Pancreas (tissue), 10 donors: ENCODE measurements at regions not wholly inside any gene's neighbourhood (a gene's known extent, or its start where the extent isn't known, plus 50 kb on each side); places are given as distances from the start of the nearest gene placed in this dataset.

Experiments used
- ATAC-seq, 4 donors: fragments of 200-7000 bp; cut with Tn5 transposase; one replicate each; pipeline versions ENCODE4 v1.8.0 to v1.9.1; 2020; ENCODE audit warnings: mild to moderate bottlenecking in 4 of 4, moderate library complexity in 4 of 4
- DNase-seq, 6 donors: peaks; one replicate each; pipeline ENCODE4 v3.0.0-alpha.2; 2020
- FAIRE-seq: peaks from 2 replicates; lab custom pipeline; 2012; peaks lifted over from hg19 to GRCh38; lab: Jason Lieb, UNC
- H3K27ac ChIP-seq, 4 donors: fragments of 200-600 bp; sonication (generic); 1 replicate in 3 of 4; 2 replicates in 1 of 4; pipeline versions ENCODE4 v1.5.0 to v1.8.0; 2020
- H3K27me3 ChIP-seq, 4 donors: fragments of 200-600 bp; one replicate each; pipeline ENCODE4 v1.8.0; 2021
- H3K36me3 ChIP-seq, 3 donors: fragments of 200-600 bp; sonication (generic) in 1 of 3; one replicate each; pipeline versions ENCODE4 v1.5.0 to v1.8.0; 2020 to 2021
- H3K4me1 ChIP-seq, 3 donors: fragments of 200-600 bp; one replicate each; pipeline ENCODE4 v1.8.0; 2021
- H3K4me3 ChIP-seq, 4 donors: fragments of 200-600 bp; sonication (generic) in 2 of 4; one replicate each; pipeline versions ENCODE4 v1.5.0 to v1.8.0; 2020 to 2021
- H3K9me3 ChIP-seq, 4 donors: fragments of 200-600 bp; one replicate each; pipeline ENCODE4 v1.8.0; 2021
- WGBS, 2 donors: extraction: QIAGEN DNeasy Blood & Tissue Kit; methylation state at CpG; one replicate each; pipeline ENCODE4 v1.1.7; 2013; 5-methylcytosine and 5-hydroxymethylcytosine counted together
- intact Hi-C, 3 donors: fragments of 100-400 bp; cut with DNase I; formaldehyde crosslinking; loops; one replicate each; pipeline versions ENCODE4 v1.11.1 to v1.14.2; 2022
- TF ChIP-seq, protein P1 (sequence below), 4 donors: fragments of 200-600 bp; sonication (generic) in 3 of 4; IDR thresholded peaks; one replicate each; pipeline versions ENCODE4 v1.5.0 to v1.8.0; 2021; ENCODE audit warnings: antibody characterized with exemption in 4 of 4
- donor health status: healthy with polysubstance abuse.
- donor health status: DM: no; HTN: no; CAD: no; lungs with moderate emphysema.
- donor health status: DM: no; HTN: no; CAD: no.
- donor health status: control.
- donor health status: control.
- donor health status: Bipolar disorder and iron deficiency.
- donor health status: DM: yes; HTN: yes; CAD: no.
- donor health status: DM: no; HTN: no; CAD: no.
- donor health status: DM: no; HTN: no; CAD: no.
- donor health status: DM: yes; HTN: yes; CAD: no.

DNA sequence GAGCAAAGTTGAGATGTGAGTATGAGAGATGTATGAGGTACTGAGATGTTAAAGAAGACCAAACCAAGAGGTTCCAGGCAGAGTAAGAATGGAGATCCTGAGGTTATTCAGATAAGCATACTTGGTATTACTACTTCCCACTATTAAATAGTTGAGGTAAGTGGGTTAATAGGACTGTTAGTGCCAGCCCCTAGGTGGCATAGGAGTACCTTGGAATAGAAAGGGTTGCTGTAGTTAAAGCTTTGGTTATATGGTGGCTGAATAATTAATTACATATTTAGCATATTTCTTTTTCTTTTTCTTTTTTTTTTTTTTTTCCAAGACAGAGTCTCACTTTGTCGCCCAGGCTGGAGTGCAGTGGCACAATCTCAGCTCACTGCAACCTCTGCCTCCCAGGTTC is 397.9 kb upstream of the TMPRSS15 start:
- 76 to 100% methylated on average over 1 of the region's 1 CpG for WGBS, 2 donors
- FAIRE-seq (no peak), DNase-seq (no peak), ATAC-seq (no peak)
- Histone ChIP-seq H3K27me3 (no peaks in the 10 kb centered on the region), H3K4me3 (no peak overlapping the region), H3K4me1 (no peaks in the 10 kb centered on the region), H3K36me3 (no peaks in the 10 kb centered on the region), H3K9me3 (no peaks in the 10 kb centered on the region), H3K27ac (no peak overlapping the region)
- intact Hi-C loops, result no loop called here
- TF ChIP-seq, protein P1, sequence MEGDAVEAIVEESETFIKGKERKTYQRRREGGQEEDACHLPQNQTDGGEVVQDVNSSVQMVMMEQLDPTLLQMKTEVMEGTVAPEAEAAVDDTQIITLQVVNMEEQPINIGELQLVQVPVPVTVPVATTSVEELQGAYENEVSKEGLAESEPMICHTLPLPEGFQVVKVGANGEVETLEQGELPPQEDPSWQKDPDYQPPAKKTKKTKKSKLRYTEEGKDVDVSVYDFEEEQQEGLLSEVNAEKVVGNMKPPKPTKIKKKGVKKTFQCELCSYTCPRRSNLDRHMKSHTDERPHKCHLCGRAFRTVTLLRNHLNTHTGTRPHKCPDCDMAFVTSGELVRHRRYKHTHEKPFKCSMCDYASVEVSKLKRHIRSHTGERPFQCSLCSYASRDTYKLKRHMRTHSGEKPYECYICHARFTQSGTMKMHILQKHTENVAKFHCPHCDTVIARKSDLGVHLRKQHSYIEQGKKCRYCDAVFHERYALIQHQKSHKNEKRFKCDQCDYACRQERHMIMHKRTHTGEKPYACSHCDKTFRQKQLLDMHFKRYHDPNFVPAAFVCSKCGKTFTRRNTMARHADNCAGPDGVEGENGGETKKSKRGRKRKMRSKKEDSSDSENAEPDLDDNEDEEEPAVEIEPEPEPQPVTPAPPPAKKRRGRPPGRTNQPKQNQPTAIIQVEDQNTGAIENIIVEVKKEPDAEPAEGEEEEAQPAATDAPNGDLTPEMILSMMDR (IDR thresholded peaks at IDR 0.05), result no peak

DNA sequence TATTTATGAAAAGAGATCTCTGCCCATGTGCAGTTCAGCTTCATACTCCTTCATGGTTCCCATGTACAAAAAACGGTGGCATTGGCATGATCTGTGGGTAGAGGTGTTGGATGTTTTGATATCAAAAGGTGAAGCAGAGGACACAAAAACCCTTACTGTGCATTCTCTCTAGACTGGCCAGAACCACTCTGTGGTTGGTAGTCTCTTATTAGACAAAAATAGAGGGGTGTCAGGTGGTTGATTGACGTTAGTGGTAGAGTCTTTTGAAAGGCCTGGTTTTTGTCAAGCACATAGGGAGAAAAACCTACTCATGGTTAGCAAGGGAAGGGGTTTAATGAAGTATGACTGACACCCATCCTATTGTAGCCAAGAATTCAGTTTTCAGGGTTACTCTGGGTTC is 400.0 kb upstream of the TMPRSS15 start:
- Histone ChIP-seq H3K27ac (no peak overlapping the region), H3K36me3 (no peaks in the 10 kb centered on the region), H3K4me1 (no peaks in the 10 kb centered on the region), H3K9me3 (no peaks in the 10 kb centered on the region), H3K4me3 (no peak overlapping the region), H3K27me3 (no peaks in the 10 kb centered on the region)
- TF ChIP-seq, protein P1 (IDR thresholded peaks at IDR 0.05), result no peak
- DNase-seq (no peak), ATAC-seq (no peak), FAIRE-seq (no peak)
- intact Hi-C loops, result no loop called here
- WGBS, 2 donors, result 51 to 80% methylated on average over 2 of the region's 2 CpGs

DNA sequence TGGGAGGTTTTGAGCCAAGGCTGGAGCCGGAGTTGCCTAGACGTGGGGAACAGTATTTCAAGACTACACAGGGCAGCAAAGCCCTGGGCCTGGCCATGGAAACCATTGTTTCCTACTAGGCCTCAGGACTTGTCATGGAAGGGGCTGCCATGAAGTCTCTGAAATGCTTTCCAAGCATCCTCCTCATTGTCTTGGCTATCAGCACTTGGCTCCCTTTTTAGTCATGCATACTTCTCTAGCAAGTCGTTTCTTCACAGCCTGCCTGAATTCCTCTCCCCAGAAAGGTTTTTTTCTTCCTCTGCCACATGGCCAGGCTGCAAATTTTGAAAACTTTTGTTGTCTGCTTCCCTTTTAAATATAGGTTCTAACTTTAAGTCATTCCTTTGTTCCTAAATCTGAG is 406.6 kb upstream of the TMPRSS15 start:
- Histone ChIP-seq H3K4me3 (no peak overlapping the region), H3K27me3 (no peaks in the 10 kb centered on the region), H3K9me3 (no peaks in the 10 kb centered on the region), H3K27ac (no peak overlapping the region), H3K4me1 (no peaks in the 10 kb centered on the region), H3K36me3 (no peaks in the 10 kb centered on the region)
- FAIRE-seq (no peak), DNase-seq (no peak), ATAC-seq (no peak)
- intact Hi-C loops, result no loop called here
- TF ChIP-seq, protein P1 (IDR thresholded peaks at IDR 0.05), result no peak
- WGBS, 2 donors, result 52 to 62% methylated on average over 3 of the region's 3 CpGs

DNA sequence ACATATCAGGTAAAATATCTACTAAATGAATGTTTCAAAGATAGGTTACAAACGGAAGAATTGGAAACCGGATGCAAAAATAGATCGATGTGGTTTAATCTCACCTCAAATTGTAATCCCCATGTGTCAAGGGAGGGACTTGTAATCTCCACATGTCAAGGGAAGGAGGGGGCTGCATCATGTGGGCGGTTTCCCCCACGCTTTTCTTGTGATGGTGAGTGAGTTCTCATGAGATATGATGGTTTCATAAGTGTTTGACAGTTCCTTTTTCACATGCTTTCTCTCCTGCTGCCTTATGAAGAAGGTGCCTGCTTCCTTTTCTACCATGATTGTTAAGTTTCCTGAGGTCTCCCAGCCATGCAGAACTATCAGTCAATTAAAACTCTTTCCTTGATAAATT is 408.7 kb upstream of the TMPRSS15 start:
- Histone ChIP-seq H3K27ac (no peak overlapping the region), H3K27me3 (no peaks in the 10 kb centered on the region), H3K36me3 (no peaks in the 10 kb centered on the region), H3K4me3 (no peak overlapping the region), H3K9me3 (no peaks in the 10 kb centered on the region), H3K4me1 (no peaks in the 10 kb centered on the region)
- ATAC-seq (no peak), DNase-seq (no peak), FAIRE-seq (no peak)
- intact Hi-C loops, result no loop called here
- TF ChIP-seq, protein P1 (IDR thresholded peaks at IDR 0.05), result no peak
- WGBS, 2 donors, result 60 to 72% methylated on average over 5 of the region's 5 CpGs

DNA sequence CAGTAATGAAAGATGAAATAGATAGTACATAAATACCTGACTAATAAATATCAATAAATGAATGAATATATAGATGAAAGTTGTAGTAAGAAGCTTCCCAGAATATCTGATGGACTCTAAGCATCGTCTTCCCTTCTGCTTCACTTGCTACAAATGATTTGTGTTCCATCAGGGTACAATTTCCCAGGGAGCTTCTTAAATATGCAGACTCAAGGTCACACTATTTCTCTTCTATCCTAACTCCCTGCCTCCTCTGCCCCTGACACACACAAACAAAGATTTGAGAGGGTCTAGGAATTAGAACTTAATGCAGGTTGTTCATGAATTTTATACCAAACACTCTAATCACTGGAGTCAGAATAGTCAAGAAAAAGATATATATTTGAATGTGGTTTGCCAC is 415.9 kb upstream of the TMPRSS15 start:
- Histone ChIP-seq H3K27me3 (no peaks in the 10 kb centered on the region), H3K9me3 (no peaks in the 10 kb centered on the region), H3K4me1 (no peaks in the 10 kb centered on the region), H3K36me3 (no peaks in the 10 kb centered on the region), H3K27ac (no peak overlapping the region), H3K4me3 (no peak overlapping the region)
- intact Hi-C loops, result no loop called here
- TF ChIP-seq, protein P1 (IDR thresholded peaks at IDR 0.05), result no peak
- DNase-seq (no peak), ATAC-seq (no peak), FAIRE-seq (no peak)
- 38 to 51% methylated on average over 1 of the region's 1 CpG for WGBS, 2 donors
